OCI-LY1 (cell line): ENCODE measurements at regions not wholly inside any gene's neighbourhood (a gene's known extent, or its start where the extent isn't known, plus 50 kb on each side); places are given as distances from the start of the nearest gene placed in this dataset.

Experiments used
- CTCF ChIP-seq: fragments of 200-600 bp; sonication (generic), shearing (Covaris generic); IDR thresholded peaks from 2 replicates; pipeline ENCODE4 v1.5.1; 2017; ENCODE audit warnings: mild to moderate bottlenecking, antibody characterized with exemption, low read length, moderate library complexity, mixed read lengths
- EZH2 ChIP-seq: fragments of 200-600 bp; sonication (generic), shearing (Covaris generic); IDR thresholded peaks from 2 replicates; pipeline ENCODE4 v1.8.0; 2017; ENCODE audit warnings: borderline replicate concordance, mixed run types, mild to moderate bottlenecking, antibody characterized with exemption, low read length, moderate library complexity, mixed read lengths

DNA sequence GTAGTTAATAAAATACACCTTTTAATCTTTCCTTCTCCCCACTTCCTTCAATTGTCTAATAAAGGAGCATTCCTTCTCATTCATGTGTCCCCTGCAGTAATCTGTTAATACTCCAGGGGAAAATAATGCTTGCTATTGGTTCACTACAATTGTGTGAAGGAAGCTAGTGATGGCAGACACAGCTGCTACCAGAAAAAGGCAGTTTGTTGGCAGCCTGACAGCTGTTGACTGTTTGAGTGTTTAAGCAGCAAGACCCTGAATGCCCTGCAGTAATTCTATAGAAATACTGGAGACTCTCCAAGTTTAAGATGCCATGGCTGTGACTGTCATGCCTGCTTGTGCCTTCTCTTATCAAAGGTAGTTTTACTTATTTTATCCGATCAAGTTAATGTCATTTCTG lies 359.5 kb downstream of the C4orf33 start:
- no peak for TF ChIP-seq CTCF
- no peak for TF ChIP-seq EZH2
